Neuronal stem cell (in vitro differentiated cells): ENCODE measurements at regions not wholly inside any gene's neighbourhood (a gene's known extent, or its start where the extent isn't known, plus 50 kb on each side); places are given as distances from the start of the nearest gene placed in this dataset.

Experiments
- DNase-seq: peaks from one replicate; pipeline ENCODE4 v3.0.0-alpha.2; 2013; ENCODE audit warnings: low spot score
- H2AFZ ChIP-seq: one replicate; pipeline ENCODE4 v1.6.1; 2013; ENCODE audit warnings: mild to moderate bottlenecking, low read length, inconsistent platforms
- H2AK5ac ChIP-seq: 2 replicates; pipeline ENCODE4 v1.6.1; 2013; ENCODE audit warnings: low read depth, mild to moderate bottlenecking, inconsistent platforms, low read length, moderate library complexity, mixed read lengths
- H2BK120ac ChIP-seq: 2 replicates; pipeline ENCODE4 v1.6.1; 2013; ENCODE audit warnings: low read depth, mild to moderate bottlenecking, inconsistent platforms, low read length, moderate library complexity, mixed read lengths
- H2BK12ac ChIP-seq: one replicate; pipeline ENCODE4 v1.6.1; 2013; ENCODE audit warnings: low read length, inconsistent platforms
- H2BK15ac ChIP-seq: 2 replicates; pipeline ENCODE4 v1.6.1; 2013; ENCODE audit warnings: mild to moderate bottlenecking, low read length, inconsistent platforms, mixed read lengths
- H2BK5ac ChIP-seq: one replicate; pipeline ENCODE4 v1.6.1; 2013; ENCODE audit warnings: inconsistent platforms, mild to moderate bottlenecking, low read length, moderate library complexity
- H3K14ac ChIP-seq: one replicate; pipeline ENCODE4 v1.6.1; 2013; ENCODE audit warnings: low read length, inconsistent platforms
- H3K18ac ChIP-seq: 2 replicates; pipeline ENCODE4 v1.6.1; 2013; ENCODE audit warnings: low read length, inconsistent platforms
- H3K23ac ChIP-seq: 2 replicates; pipeline ENCODE4 v1.6.1; 2013; ENCODE audit warnings: low read depth, mild to moderate bottlenecking, mixed read lengths, low read length, inconsistent platforms; ENCODE audit not compliant: poor library complexity
- H3K27ac ChIP-seq: replicated peaks from 3 replicates; pipeline ENCODE4 v1.5.1; 2013; ENCODE audit warnings: low read length, inconsistent platforms
- H3K27me3 ChIP-seq, 3 experiments: 2 replicates each; pipeline ENCODE4 v1.6.1; 2013; ENCODE audit warnings: low read length in 3 of 3, mild to moderate bottlenecking in 2 of 3, inconsistent platforms in 1 of 3, low read depth in 1 of 3, mixed read lengths in 1 of 3, moderate library complexity in 1 of 3; ENCODE audit not compliant: control insufficient read depth in 3 of 3, insufficient read depth in 3 of 3
- H3K36me3 ChIP-seq, 2 donors: replicated peaks in 1 of 2; 2 replicates each; pipeline ENCODE4 v1.6.1; 2013; ENCODE audit warnings: low read length in 2 of 2; ENCODE audit not compliant: control insufficient read depth in 2 of 2, insufficient read depth in 2 of 2
- H3K4ac ChIP-seq: 2 replicates; pipeline ENCODE4 v1.6.1; 2013; ENCODE audit warnings: inconsistent platforms, mild to moderate bottlenecking, low read length, moderate library complexity
- H3K4me1 ChIP-seq, 2 donors: 1 replicate in 1 of 2; 2 replicates in 1 of 2; pipeline ENCODE4 v1.6.1; 2013; ENCODE audit warnings: low read length in 2 of 2, low read depth in 1 of 2; ENCODE audit not compliant: control insufficient read depth in 2 of 2, insufficient read depth in 1 of 2
- H3K4me2 ChIP-seq: one replicate; pipeline ENCODE4 v1.6.1; 2013; ENCODE audit warnings: mild to moderate bottlenecking, low read length, inconsistent platforms; ENCODE audit not compliant: insufficient read depth, poor library complexity, severe bottlenecking
- H3K4me3 ChIP-seq, 2 donors: 2 replicates each; pipeline ENCODE4 v1.5.1; 2013; ENCODE audit warnings: low read length in 2 of 2, mild to moderate bottlenecking in 2 of 2, inconsistent platforms in 1 of 2, moderate library complexity in 1 of 2
- H3K79me1 ChIP-seq: one replicate; pipeline ENCODE4 v1.6.1; 2013; ENCODE audit warnings: low read depth, mild to moderate bottlenecking, inconsistent platforms, low read length, moderate library complexity
- H3K9ac ChIP-seq: one replicate; pipeline ENCODE4 v1.6.1; 2013; ENCODE audit warnings: mild to moderate bottlenecking, low read depth, low read length, inconsistent platforms; ENCODE audit not compliant: poor library complexity
- H3K9me3 ChIP-seq, 2 donors: replicated peaks in 1 of 2; 2 replicates each; pipeline versions ENCODE3 to v1.6.1; 2013; ENCODE audit warnings: low read length in 2 of 2, mild to moderate bottlenecking in 2 of 2, inconsistent platforms in 1 of 2, low read depth in 1 of 2, mixed read lengths in 1 of 2, moderate library complexity in 1 of 2; ENCODE audit not compliant: control insufficient read depth in 2 of 2, insufficient read depth in 1 of 2
- H4K8ac ChIP-seq: one replicate; pipeline ENCODE4 v1.6.1; 2013; ENCODE audit warnings: low read depth, mild to moderate bottlenecking, inconsistent platforms, low read length, moderate library complexity
- H4K91ac ChIP-seq: one replicate; pipeline ENCODE4 v1.6.1; 2013; ENCODE audit warnings: low read length, low read depth, mild to moderate bottlenecking, inconsistent platforms; ENCODE audit not compliant: poor library complexity
- WGBS, 2 donors: extraction: QIAGEN DNeasy Blood & Tissue Kit; methylation state at CpG; one replicate each; pipeline ENCODE4 v1.1.7; 2013; ENCODE audit warnings: missing lambda C conversion rate in 2 of 2, mixed read lengths in 1 of 2; ENCODE audit not compliant: insufficient read length in 2 of 2, insufficient replicate concordance in 1 of 2; ENCODE audit errors: extremely low coverage in 2 of 2; 5-methylcytosine and 5-hydroxymethylcytosine counted together

DNA sequence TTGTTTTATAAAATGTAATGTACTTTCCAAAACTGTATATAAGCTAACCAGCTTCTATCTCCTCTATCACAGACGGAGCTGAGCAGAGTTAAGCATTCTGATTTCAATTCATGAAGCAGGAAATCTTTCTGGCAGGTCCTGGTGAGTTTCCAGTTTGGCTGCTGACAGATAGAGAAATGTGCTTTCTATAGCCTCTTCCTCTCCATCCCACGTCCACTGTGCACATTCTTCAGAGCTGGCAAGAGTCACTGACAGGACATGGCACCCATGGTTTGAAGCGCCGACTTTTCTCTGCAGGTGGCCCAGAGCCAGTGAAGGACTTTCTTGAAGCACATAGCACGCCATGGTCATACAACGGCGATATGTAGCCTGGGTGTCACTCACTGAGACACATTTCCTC lies 52.3 kb upstream of the POU2F1 start:
- Histone ChIP-seq H3K4ac (no peak overlapping the region), H3K18ac (no peak overlapping the region), H3K9me3 (peaks cover 0 to 11% of the 10 kb centered on the region in 2 donors), H4K91ac (no peak overlapping the region), H3K27ac (no peak overlapping the region), H3K4me3 (no peak overlapping the region), H4K8ac (no peak overlapping the region), H3K36me3 (no peaks in the 10 kb centered on the region), H3K4me1 (peaks cover 11 to 12% of the 10 kb centered on the region in 2 donors), H3K4me2 (no peak overlapping the region), H2BK120ac (no peak overlapping the region), H3K14ac (no peak overlapping the region), H2AK5ac (no peak overlapping the region), H2BK15ac (no peak overlapping the region), H3K79me1 (peaks cover 2% of the 10 kb centered on the region), H3K9ac (no peak overlapping the region), H3K23ac (no peak overlapping the region), H3K27me3 (peaks cover 0 to 20% (median 0%) of the 10 kb centered on the region in 3 experiments), H2BK5ac (no peak overlapping the region), H2BK12ac (no peak overlapping the region), H2AFZ (no peak overlapping the region)
- no CpG with 5 or more reads among the region's 7 CpGs for WGBS, 2 donors
- DNase-seq = no peak

- Histone ChIP-seq H2BK15ac (no peak overlapping the region), H3K27me3 (peaks cover 0 to 20% (median 0%) of the 10 kb centered on the region in 3 experiments), H3K4ac (no peak overlapping the region), H4K91ac (no peak overlapping the region), H2BK120ac (no peak overlapping the region), H2AFZ (no peak overlapping the region), H3K9ac (no peak overlapping the region), H3K27ac (no peak overlapping the region), H3K4me3 (no peak overlapping the region), H3K14ac (no peak overlapping the region), H4K8ac (no peak overlapping the region), H3K36me3 (no peaks in the 10 kb centered on the region), H2BK5ac (no peak overlapping the region), H3K9me3 (peaks cover 0 to 11% of the 10 kb centered on the region in 2 donors), H3K4me1 (peaks cover 15 to 18% of the 10 kb centered on the region in 2 donors), H2BK12ac (no peak overlapping the region), H3K79me1 (no peaks in the 10 kb centered on the region), H2AK5ac (no peak overlapping the region), H3K18ac (no peak overlapping the region), H3K4me2 (no peak overlapping the region), H3K23ac (no peak overlapping the region)
- no CpG with 5 or more reads among the region's 2 CpGs for WGBS, 2 donors
- no peak for DNase-seq
Measured at GRCh38 chr1:167169642-167170041, 51.0 kb upstream of the POU2F1 start.
